ENCODE measurements at regions not wholly inside any gene's neighbourhood (a gene's known extent, or its start where the extent isn't known, plus 50 kb on each side); places are given as distances from the start of the nearest gene placed in this dataset.
"Not testable (repeated sequence)": the region's sequence is repeated elsewhere in the genome, so short reads cannot be mapped to it uniquely, and the experiment has no call there.

GRCh38 chr12:76292891-76293290 lies 55.3 kb downstream of the BBS10 start:
- POLR2A ChIA-PET; H3K27me3 ChIP-seq (ENCODE audit: control insufficient read depth, insufficient read depth, low read length); CTCF ChIA-PET; H3K9me3 ChIP-seq (ENCODE audit: control insufficient read depth, insufficient read depth, low read length); H3K27ac ChIP-seq (ENCODE audit: low read depth, low read length); DNase-seq (ENCODE audit: low read depth, low spot score); H3K4me3 ChIP-seq (ENCODE audit: low read depth, low read length): not testable (repeated sequence)

GRCh38 chr12:76292305-76292704 lies 55.9 kb downstream of the BBS10 start:
- H3K27ac ChIP-seq (ENCODE audit: low read depth, low read length); POLR2A ChIA-PET; H3K9me3 ChIP-seq (ENCODE audit: control insufficient read depth, insufficient read depth, low read length); DNase-seq (ENCODE audit: low read depth, low spot score); H3K27me3 ChIP-seq (ENCODE audit: control insufficient read depth, insufficient read depth, low read length); H3K4me3 ChIP-seq (ENCODE audit: low read depth, low read length); CTCF ChIA-PET: not testable (repeated sequence)

GRCh38 chr12:76290963-76291859 lies 57.0 kb downstream of the BBS10 start:
- POLR2A ChIA-PET: no interaction called here
- no peak for DNase-seq (ENCODE audit: low read depth, low spot score)

GRCh38 chr12:76288218-76288617 lies 60.0 kb downstream of the BBS10 start:
- DNase-seq (ENCODE audit: low read depth, low spot score): no peak
- POLR2A ChIA-PET: no interaction called here

More at GRCh38 chr12:76290963-76291859, 57.0 kb downstream of the BBS10 start:
- Histone ChIP-seq H3K9me3 (ENCODE audit: control insufficient read depth, insufficient read depth, low read length) (no peaks in the 10 kb centered on the region; the same call in 1 of the 2 replicates), H3K4me3 (ENCODE audit: low read depth, low read length) (no peak overlapping the region), H3K27ac (ENCODE audit: low read depth, low read length) (no peak overlapping the region), H3K27me3 (ENCODE audit: control insufficient read depth, insufficient read depth, low read length) (no peaks in the 10 kb centered on the region)
- no peak for TF ChIP-seq CTCF (IDR thresholded peaks at IDR 0.05; ENCODE audit: low read depth, low read length)
- CTCF ChIA-PET: no interaction called here

GRCh38 chr12:76284816-76285750 lies 63.1 kb downstream of the BBS10 start:
- Histone ChIP-seq H3K4me3 (ENCODE audit: low read depth, low read length) (no peak overlapping the region), H3K27ac (ENCODE audit: low read depth, low read length) (peak overlapping the region; percentile 66), H3K9me3 (ENCODE audit: control insufficient read depth, insufficient read depth, low read length) (no peaks in the 10 kb centered on the region), H3K27me3 (ENCODE audit: control insufficient read depth, insufficient read depth, low read length) (no peaks in the 10 kb centered on the region)
- DNase-seq (ENCODE audit: low read depth, low spot score): peak; percentile 47
- POLR2A ChIA-PET: interaction anchor here (0.6 to 2.5 kb wide), 3 partner anchors 18 to 202 kb away, joined by 3 to 10 read pairs (median 3); no protein-coding TSS in a partner anchor
- CTCF ChIA-PET: interaction anchor here (0.8 to 1.0 kb wide), 3 partner anchors 8 to 61 kb away, joined by 3 read pairs; no protein-coding TSS in a partner anchor
- no peak for TF ChIP-seq CTCF (IDR thresholded peaks at IDR 0.05; ENCODE audit: low read depth, low read length)

More at GRCh38 chr12:76288218-76288617, 60.0 kb downstream of the BBS10 start:
- CTCF ChIA-PET: no interaction called here
- H3K4me3 ChIP-seq (ENCODE audit: low read depth, low read length): no peak overlapping the region
- no peaks in the 10 kb centered on the region; the same call in 1 of the 2 replicates for H3K9me3 ChIP-seq (ENCODE audit: control insufficient read depth, insufficient read depth, low read length)
- no peak for TF ChIP-seq CTCF (IDR thresholded peaks at IDR 0.05; ENCODE audit: low read depth, low read length)
- H3K27ac ChIP-seq (ENCODE audit: low read depth, low read length): no peak overlapping the region
- no peaks in the 10 kb centered on the region for H3K27me3 ChIP-seq (ENCODE audit: control insufficient read depth, insufficient read depth, low read length)

Measured in AG04450 (cell line).